ENCODE measurements at regions not wholly inside any gene's neighbourhood (a gene's known extent, or its start where the extent isn't known, plus 50 kb on each side); places are given as distances from the start of the nearest gene placed in this dataset.
"Not testable (repeated sequence)": the region's sequence is repeated elsewhere in the genome, so short reads cannot be mapped to it uniquely, and the experiment has no call there.

DNA sequence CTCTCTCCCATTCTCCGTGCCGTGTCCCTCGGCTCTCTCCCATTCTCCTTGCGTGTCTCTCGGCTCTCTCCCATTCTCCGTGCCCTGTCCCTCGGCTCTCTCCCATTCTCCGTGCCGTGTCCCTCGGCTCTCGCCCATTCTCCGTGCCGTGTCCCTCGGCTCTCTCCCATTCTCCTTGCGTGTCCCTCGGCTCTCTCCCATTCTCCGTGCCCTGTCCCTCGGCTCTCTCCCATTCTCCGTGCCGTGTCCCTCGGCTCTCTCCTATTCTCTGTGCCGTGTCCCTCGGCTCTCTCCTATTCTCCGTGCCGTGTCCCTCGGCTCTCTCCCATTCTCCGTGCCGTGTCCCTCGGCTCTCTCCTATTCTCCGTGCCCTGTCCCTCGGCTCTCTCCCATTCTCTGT lies 94.6 kb upstream of the FRG1 start:
- peak overlapping the region; percentile 21 for H3K14ac ChIP-seq (ENCODE audit: low read length)
- not testable (repeated sequence) for H2AFZ ChIP-seq (ENCODE audit: low read length); H3K9ac ChIP-seq (ENCODE audit: low read depth, low read length, poor library complexity); H3K4me1 ChIP-seq (ENCODE audit: control insufficient read depth in 2 of 2, insufficient read depth in 1 of 2, low read depth in 1 of 2, low read length in 2 of 2); H3K9me3 ChIP-seq (replicated peaks in 1 of 2; ENCODE audit: control insufficient read depth in 2 of 2, insufficient read depth in 1 of 2, low read depth in 1 of 2, low read length in 2 of 2); DNase-seq (ENCODE audit: low spot score); H3K36me3 ChIP-seq (replicated peaks in 1 of 2; ENCODE audit: control insufficient read depth in 2 of 2, insufficient read depth in 2 of 2, low read length in 2 of 2); H3K4me3 ChIP-seq (ENCODE audit: low read length in 2 of 2); H2BK120ac ChIP-seq (ENCODE audit: low read depth, low read length); H3K4me2 ChIP-seq (ENCODE audit: insufficient read depth, low read length, poor library complexity, severe bottlenecking); H3K27ac ChIP-seq (replicated peaks; ENCODE audit: low read length); H3K79me1 ChIP-seq (ENCODE audit: low read depth, low read length); H3K4ac ChIP-seq (ENCODE audit: low read length); H4K91ac ChIP-seq (ENCODE audit: low read depth, low read length, poor library complexity); H2AK5ac ChIP-seq (ENCODE audit: low read depth, low read length); H3K27me3 ChIP-seq (ENCODE audit: control insufficient read depth in 3 of 3, insufficient read depth in 3 of 3, low read depth in 1 of 3, low read length in 3 of 3); H4K8ac ChIP-seq (ENCODE audit: low read depth, low read length); H2BK15ac ChIP-seq (ENCODE audit: low read length)
- peak overlapping the region; percentile 70 for H3K23ac ChIP-seq (ENCODE audit: low read depth, low read length, poor library complexity)
- WGBS, 2 donors (ENCODE audit: extremely low coverage in 2 of 2, insufficient read length in 2 of 2, insufficient replicate concordance in 1 of 2): no CpG with 5 or more reads among the region's 31 CpGs
- H2BK12ac ChIP-seq (ENCODE audit: low read length): peak overlapping the region; percentile 25
- peak overlapping the region; percentile 53 for H3K18ac ChIP-seq (ENCODE audit: low read length)
- peak overlapping the region; percentile 21 for H2BK5ac ChIP-seq (ENCODE audit: low read length)

- DNase-seq (ENCODE audit: low spot score); H3K9me3 ChIP-seq (replicated peaks in 1 of 2; ENCODE audit: control insufficient read depth in 2 of 2, insufficient read depth in 1 of 2, low read depth in 1 of 2, low read length in 2 of 2); H2BK120ac ChIP-seq (ENCODE audit: low read depth, low read length); H4K8ac ChIP-seq (ENCODE audit: low read depth, low read length); H2AFZ ChIP-seq (ENCODE audit: low read length); H3K4me1 ChIP-seq (ENCODE audit: control insufficient read depth in 2 of 2, insufficient read depth in 1 of 2, low read depth in 1 of 2, low read length in 2 of 2); H2AK5ac ChIP-seq (ENCODE audit: low read depth, low read length); H3K4ac ChIP-seq (ENCODE audit: low read length); H3K4me3 ChIP-seq (ENCODE audit: low read length in 2 of 2); H3K9ac ChIP-seq (ENCODE audit: low read depth, low read length, poor library complexity); H3K4me2 ChIP-seq (ENCODE audit: insufficient read depth, low read length, poor library complexity, severe bottlenecking); H3K36me3 ChIP-seq (replicated peaks in 1 of 2; ENCODE audit: control insufficient read depth in 2 of 2, insufficient read depth in 2 of 2, low read length in 2 of 2); H3K79me1 ChIP-seq (ENCODE audit: low read depth, low read length); H3K27ac ChIP-seq (replicated peaks; ENCODE audit: low read length); H4K91ac ChIP-seq (ENCODE audit: low read depth, low read length, poor library complexity); H2BK15ac ChIP-seq (ENCODE audit: low read length); H3K27me3 ChIP-seq (ENCODE audit: control insufficient read depth in 3 of 3, insufficient read depth in 3 of 3, low read depth in 1 of 3, low read length in 3 of 3): not testable (repeated sequence)
- Histone ChIP-seq H3K23ac (ENCODE audit: low read depth, low read length, poor library complexity) (peak overlapping the region; percentile 70), H3K18ac (ENCODE audit: low read length) (peak overlapping the region; percentile 44), H2BK5ac (ENCODE audit: low read length) (peak overlapping the region; percentile 21), H3K14ac (ENCODE audit: low read length) (peak overlapping the region; percentile 21), H2BK12ac (ENCODE audit: low read length) (peak overlapping the region; percentile 25)
- no CpG with 5 or more reads among the region's 27 CpGs for WGBS, 2 donors (ENCODE audit: extremely low coverage in 2 of 2, insufficient read length in 2 of 2, insufficient replicate concordance in 1 of 2)
Observed at GRCh38 chr4:189846608-189847007, 94.1 kb upstream of the FRG1 start.

GRCh38 chr4:189848672-189849071 lies 92.0 kb upstream of the FRG1 start:
- not testable (repeated sequence) for H3K36me3 ChIP-seq (replicated peaks in 1 of 2; ENCODE audit: control insufficient read depth in 2 of 2, insufficient read depth in 2 of 2, low read length in 2 of 2); H2AFZ ChIP-seq (ENCODE audit: low read length); H3K14ac ChIP-seq (ENCODE audit: low read length); H2BK12ac ChIP-seq (ENCODE audit: low read length); H4K91ac ChIP-seq (ENCODE audit: low read depth, low read length, poor library complexity); H3K27ac ChIP-seq (replicated peaks; ENCODE audit: low read length); H2BK15ac ChIP-seq (ENCODE audit: low read length); H3K4ac ChIP-seq (ENCODE audit: low read length); H2BK5ac ChIP-seq (ENCODE audit: low read length); H3K18ac ChIP-seq (ENCODE audit: low read length); H3K4me2 ChIP-seq (ENCODE audit: insufficient read depth, low read length, poor library complexity, severe bottlenecking); H3K4me3 ChIP-seq (ENCODE audit: low read length in 2 of 2); H3K27me3 ChIP-seq (ENCODE audit: control insufficient read depth in 3 of 3, insufficient read depth in 3 of 3, low read depth in 1 of 3, low read length in 3 of 3); H3K23ac ChIP-seq (ENCODE audit: low read depth, low read length, poor library complexity); DNase-seq (ENCODE audit: low spot score); H3K79me1 ChIP-seq (ENCODE audit: low read depth, low read length); H2BK120ac ChIP-seq (ENCODE audit: low read depth, low read length); H3K9ac ChIP-seq (ENCODE audit: low read depth, low read length, poor library complexity); H4K8ac ChIP-seq (ENCODE audit: low read depth, low read length); H3K9me3 ChIP-seq (replicated peaks in 1 of 2; ENCODE audit: control insufficient read depth in 2 of 2, insufficient read depth in 1 of 2, low read depth in 1 of 2, low read length in 2 of 2); H3K4me1 ChIP-seq (ENCODE audit: control insufficient read depth in 2 of 2, insufficient read depth in 1 of 2, low read depth in 1 of 2, low read length in 2 of 2); H2AK5ac ChIP-seq (ENCODE audit: low read depth, low read length)
- no CpG with 5 or more reads among the region's 3 CpGs for WGBS, 2 donors (ENCODE audit: extremely low coverage in 2 of 2, insufficient read length in 2 of 2, insufficient replicate concordance in 1 of 2)

- Histone ChIP-seq H2AFZ (ENCODE audit: low read length) (no peak overlapping the region), H4K8ac (ENCODE audit: low read depth, low read length) (no peak overlapping the region), H3K14ac (ENCODE audit: low read length) (no peak overlapping the region), H3K79me1 (ENCODE audit: low read depth, low read length) (no peaks in the 10 kb centered on the region), H3K4me2 (ENCODE audit: insufficient read depth, low read length, poor library complexity, severe bottlenecking) (no peak overlapping the region), H3K9ac (ENCODE audit: low read depth, low read length, poor library complexity) (no peak overlapping the region), H2BK12ac (ENCODE audit: low read length) (no peak overlapping the region), H2BK15ac (ENCODE audit: low read length) (no peak overlapping the region), H3K36me3 (replicated peaks in 1 of 2; ENCODE audit: control insufficient read depth in 2 of 2, insufficient read depth in 2 of 2, low read length in 2 of 2) (no peaks in the 10 kb centered on the region), H3K27ac (replicated peaks; ENCODE audit: low read length) (no peak overlapping the region), H3K23ac (ENCODE audit: low read depth, low read length, poor library complexity) (no peak overlapping the region), H2AK5ac (ENCODE audit: low read depth, low read length) (no peak overlapping the region), H2BK120ac (ENCODE audit: low read depth, low read length) (no peak overlapping the region), H3K4ac (ENCODE audit: low read length) (no peak overlapping the region), H3K4me3 (ENCODE audit: low read length in 2 of 2) (no peak overlapping the region), H3K18ac (ENCODE audit: low read length) (no peak overlapping the region), H3K9me3 (replicated peaks in 1 of 2; ENCODE audit: control insufficient read depth in 2 of 2, insufficient read depth in 1 of 2, low read depth in 1 of 2, low read length in 2 of 2) (no peaks in the 10 kb centered on the region), H3K4me1 (ENCODE audit: control insufficient read depth in 2 of 2, insufficient read depth in 1 of 2, low read depth in 1 of 2, low read length in 2 of 2) (no peaks in the 10 kb centered on the region), H2BK5ac (ENCODE audit: low read length) (no peak overlapping the region), H3K27me3 (ENCODE audit: control insufficient read depth in 3 of 3, insufficient read depth in 3 of 3, low read depth in 1 of 3, low read length in 3 of 3) (no peaks in the 10 kb centered on the region), H4K91ac (ENCODE audit: low read depth, low read length, poor library complexity) (no peak overlapping the region)
- no CpG with 5 or more reads among the region's 3 CpGs for WGBS, 2 donors (ENCODE audit: extremely low coverage in 2 of 2, insufficient read length in 2 of 2, insufficient replicate concordance in 1 of 2)
- DNase-seq (ENCODE audit: low spot score): no peak
Observed at GRCh38 chr4:189850239-189850856, 90.3 kb upstream of the FRG1 start.

Measured in neuronal stem cell (in vitro differentiated cells).